DLD1 (cell line): ENCODE measurements at regions not wholly inside any gene's neighbourhood (a gene's known extent, or its start where the extent isn't known, plus 50 kb on each side); places are given as distances from the start of the nearest gene placed in this dataset.
"Not testable (repeated sequence)": the region's sequence is repeated elsewhere in the genome, so short reads cannot be mapped to it uniquely, and the experiment has no call there.

Experiments
- in situ Hi-C: cut with HindIII; loops from 2 replicates; pipeline ENCODE4 v1.10.0; 2017; ENCODE audit warnings: low sequenced_read_pairs

DNA sequence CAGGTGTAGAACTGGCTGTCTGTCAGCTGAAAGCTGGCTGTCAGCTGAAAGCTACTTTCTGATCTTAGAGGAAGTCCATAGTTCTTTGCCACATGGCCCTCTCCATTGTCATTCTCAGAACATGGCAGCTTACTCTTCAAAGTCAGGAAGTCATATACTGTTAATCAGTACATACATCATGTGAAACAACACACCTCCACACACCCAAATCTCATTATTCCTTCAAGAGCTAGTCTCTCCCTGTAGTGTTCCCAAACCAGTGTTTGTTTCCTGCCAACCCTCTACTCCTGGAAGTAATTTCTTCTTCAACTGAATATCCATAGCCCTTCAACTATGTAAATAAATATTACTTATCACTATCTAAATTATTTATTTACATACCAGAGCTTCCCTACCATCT lies 58.9 kb downstream of the OR5AK2 start:
- in situ Hi-C loops: no loop called here

DNA sequence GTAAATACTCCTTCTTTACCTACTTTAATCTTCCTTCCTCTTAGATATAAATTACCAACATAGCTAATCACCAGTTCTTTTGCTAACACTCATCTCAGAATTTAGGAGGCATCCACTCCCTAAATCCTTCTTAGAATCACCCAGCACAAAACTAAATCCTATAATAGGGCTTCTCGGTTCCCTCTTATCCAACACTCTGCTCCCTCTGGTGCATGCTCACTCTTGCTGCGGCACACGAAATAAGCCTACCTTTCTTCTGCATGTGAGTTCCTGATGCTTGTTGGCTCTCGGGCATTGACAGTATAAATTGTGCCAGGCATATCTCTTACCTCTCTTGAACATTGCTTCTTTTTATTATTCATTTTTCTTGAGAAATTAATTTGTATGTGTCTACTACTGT lies 61.0 kb downstream of the OR5AK2 start:
- in situ Hi-C loops: no loop called here

DNA sequence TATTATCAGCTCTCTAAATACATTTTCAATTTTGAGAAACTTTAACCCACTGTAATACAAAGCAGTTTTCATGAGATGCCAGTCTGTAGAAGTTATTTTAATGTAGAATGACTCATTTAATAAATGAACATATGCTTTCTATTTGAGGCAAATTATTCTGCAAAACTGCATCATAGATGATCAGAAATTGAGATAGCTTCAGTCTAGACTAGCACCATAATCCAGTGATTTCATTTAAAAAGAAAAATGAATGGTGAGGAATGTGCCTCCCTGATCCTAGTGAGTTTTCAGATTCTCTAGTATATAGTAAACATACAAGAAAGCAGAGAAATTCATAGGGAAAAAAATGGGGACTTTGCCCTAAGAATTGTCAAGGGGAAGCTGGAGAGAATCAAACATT lies 66.1 kb downstream of the OR5AK2 start:
- in situ Hi-C loops: no loop called here

DNA sequence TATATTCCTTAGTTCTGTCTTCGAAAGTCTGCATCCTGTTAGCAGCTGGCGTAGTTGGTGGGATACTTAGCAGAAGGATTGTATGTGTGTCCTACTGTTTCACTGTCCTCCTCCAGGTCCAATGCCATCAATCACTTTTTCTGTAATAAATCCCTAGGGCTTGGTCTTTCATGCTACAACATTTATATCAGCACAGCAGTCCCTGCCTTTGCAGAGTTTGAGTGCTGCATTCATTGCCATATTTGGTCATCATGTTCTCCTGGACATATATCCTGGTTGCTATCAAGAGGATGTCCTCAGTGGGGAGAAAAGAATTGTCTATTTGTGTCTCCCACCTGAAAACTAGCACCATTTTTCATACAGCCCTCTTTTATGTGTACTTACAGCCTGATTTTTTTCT lies 67.0 kb downstream of the OR5AK2 start:
- in situ Hi-C loops: no loop called here

DNA sequence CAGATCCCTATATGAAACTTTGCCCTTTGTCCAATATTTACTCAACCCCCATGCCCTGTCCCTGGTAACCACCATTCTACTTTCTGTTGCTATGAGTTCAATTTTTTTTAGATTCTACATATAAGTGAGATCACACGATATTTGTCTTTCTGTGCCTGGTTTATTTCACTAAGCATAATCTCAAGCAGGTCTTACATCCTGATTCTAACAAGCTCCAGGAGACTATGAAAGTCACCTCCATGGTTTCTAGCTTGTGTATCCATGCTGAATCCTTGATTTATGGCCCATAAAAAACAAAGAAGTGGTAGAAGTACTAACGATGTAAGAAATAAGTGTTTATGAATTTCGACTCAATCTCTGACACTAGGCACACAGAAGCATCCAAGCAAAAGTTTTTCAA lies 68.0 kb downstream of the OR5AK2 start:
- in situ Hi-C loops: no loop called here

DNA sequence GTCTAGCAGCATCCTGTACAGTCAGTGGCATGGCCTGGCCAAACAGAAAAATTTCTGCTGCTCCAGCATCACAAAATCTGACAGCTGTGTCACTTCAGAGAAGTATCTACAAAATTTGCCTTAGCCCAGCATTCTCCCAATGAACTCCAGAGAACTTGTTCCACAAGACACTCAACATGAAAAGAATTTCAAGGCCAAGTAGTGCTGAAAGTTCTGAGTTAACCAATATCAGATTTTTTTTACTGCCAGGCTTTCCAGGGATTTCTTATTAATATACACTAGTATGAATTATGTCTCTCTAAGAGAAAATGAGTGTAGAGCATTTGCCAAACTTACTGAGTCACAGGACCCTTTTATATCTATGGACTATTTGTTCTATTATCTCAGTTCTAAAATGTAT lies 68.8 kb downstream of the OR5AK2 start:
- in situ Hi-C loops: no loop called here

DNA sequence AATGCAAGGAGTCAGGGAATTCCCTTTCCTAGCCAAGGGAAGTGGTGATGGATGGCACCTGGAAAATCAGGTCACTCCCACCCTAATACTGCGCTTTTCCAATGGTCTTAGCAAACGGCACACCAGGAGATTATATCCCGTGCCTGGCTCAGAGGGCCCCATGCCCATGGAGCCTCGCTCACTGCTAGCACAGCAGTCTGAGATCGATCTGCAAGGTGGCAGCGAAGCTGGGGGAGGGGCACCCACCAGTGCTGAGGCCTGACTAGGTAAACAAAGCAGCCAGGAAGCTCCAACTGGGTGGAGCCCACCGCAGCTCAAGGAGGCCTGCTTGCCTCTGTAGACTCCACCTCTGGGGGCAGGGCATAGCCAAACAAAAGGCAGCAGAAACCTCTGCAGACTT lies 74.2 kb downstream of the OR5AK2 start:
- in situ Hi-C loops: not testable (repeated sequence)

DNA sequence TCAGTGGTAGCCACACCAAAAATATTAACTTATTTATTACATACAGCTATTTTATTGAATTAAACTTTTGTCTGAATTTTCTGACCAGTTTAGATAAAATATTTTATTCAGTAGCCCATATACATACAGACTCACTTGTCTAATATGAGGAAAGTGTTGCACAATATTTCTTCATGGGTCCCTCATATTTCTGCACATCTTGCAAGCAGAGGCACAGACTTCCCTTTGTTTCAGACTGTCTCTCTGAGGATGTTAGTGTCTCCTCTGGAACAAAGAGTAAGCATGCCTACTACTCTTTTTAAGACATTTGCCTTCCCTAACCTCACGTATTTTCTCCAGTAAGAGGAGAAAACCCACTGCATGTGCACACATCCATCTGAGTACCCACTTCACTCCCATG lies 81.2 kb downstream of the OR5AK2 start:
- in situ Hi-C loops: no loop called here

DNA sequence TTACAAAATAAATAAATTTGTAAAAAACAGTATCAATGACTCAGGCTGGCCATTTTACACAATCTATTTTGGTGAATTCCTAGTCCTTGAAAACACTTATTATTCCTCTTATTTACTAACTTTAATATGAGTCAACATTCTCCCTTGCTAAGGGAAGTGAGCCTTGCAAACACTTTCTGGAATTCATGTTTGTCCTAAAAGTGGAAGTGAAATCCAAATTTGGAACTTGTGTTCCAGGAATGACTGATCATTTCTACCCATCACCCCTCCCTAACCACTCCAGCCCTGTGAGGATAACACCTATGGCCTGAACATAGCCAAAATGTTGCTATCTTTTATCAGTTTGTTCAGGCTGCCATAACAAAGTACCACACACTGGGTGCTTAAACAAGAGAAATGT lies 83.1 kb downstream of the OR5AK2 start:
- in situ Hi-C loops: no loop called here

DNA sequence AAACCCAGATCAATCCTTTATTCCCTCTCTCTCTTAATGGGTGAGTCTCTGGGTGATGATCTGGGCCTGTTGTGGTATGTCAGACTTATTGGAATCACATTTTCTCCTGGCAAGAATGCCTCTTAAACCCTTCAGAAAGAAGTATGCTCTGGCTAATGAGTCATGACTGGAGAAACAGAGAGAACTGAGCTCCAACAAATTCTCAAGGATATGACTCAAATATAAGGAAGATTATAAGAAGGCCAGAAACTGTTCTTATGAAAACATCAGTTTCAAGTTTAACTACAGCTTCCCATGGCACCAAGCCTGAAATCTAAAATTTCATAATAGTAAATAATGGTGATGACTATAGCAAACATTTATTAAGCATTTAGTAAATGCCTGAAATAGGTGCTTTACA lies 83.9 kb downstream of the OR5AK2 start:
- in situ Hi-C loops: no loop called here

DNA sequence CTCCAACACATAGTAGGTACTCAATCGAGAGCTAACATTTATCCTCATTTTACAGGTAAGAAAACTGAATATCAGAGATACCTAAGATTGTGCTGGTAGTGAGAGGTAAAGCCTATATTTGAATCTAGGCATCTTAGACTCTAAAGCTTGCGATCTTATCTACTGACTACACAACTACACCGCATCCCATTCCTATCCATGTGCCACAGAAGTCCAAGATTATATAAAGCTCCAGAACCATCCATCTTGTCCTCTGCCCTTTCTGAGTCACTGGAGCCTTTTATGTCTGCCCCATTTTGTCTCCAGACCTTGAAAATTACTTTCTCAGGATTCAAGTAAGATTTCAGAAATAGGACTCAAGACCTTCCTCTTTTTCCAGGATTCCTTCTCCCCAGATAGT lies 84.4 kb downstream of the OR5AK2 start:
- in situ Hi-C loops: no loop called here

DNA sequence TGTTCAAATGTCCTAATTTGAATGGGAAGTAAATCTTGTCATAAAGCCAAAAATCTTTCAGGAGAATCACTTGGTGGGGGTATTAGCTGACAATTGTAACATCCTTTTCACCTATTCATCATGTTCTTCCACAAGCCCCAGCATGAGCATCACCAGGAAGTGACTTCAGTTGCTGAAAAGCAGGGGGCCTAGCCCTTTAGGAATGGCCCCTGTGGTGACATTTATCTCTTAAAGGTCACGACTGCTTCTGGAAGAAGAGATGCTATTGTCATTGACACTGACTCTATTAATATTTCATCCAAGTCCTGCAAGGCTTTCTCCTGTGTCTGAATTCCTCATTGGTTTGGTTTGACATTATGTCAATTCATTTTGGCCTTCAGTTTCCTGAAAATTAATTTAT lies 92.6 kb downstream of the OR5AK2 start:
- in situ Hi-C loops: no loop called here

DNA sequence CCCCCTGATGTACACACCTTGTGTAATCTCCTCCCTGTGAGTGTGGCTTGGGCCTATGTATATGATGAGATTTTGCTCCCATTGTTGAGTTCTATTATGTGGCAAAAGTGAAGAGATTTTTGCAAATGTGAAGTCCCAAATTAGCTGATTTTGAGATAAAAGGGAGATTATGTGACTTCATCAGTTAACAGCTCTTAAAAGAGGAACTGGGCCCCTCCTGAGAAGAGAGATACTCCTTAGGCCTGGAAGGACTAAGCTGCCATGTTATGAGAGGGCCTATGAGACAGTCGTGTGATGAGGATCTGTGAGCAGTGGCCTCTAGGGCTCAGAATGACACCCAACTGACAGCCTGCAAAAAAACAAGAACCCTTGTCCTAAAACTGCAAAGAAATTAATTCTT lies 93.4 kb downstream of the OR5AK2 start:
- in situ Hi-C loops: no loop called here

DNA sequence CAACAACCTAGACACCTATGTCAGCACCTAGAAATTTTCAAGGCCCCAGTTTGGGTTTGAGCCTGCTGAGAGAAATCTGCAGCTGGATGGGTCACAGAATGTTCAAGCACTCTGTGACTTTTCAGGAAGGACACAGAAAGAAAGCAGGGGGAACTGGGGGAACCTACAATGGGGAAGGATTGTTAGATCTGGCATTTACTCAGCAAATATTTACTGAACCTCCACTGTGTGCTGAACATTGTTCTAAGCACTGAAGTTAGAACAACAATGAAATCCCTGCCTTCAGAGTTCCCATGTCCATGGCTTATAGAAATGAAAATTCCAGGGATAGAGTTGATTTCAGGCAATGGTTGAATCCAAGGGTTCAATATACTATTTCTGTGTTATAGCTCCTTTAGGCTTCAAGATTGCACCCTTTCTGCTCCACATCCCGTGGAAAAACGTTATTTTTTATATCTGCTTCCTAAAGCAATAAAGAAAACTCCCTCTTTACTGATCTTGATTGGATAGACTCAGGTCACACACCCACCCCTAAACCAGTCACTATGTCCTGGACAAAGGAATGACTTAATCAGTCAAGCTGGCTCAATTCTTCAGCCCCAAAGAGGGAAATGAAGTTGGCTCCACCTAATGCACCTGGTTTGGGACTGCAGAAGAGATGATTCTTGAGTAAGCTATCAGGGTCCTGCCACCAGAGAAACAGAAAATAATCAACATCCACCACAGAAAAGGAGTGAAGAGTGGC lies 95.1 kb downstream of the OR5AK2 start:
- in situ Hi-C loops: no loop called here

DNA sequence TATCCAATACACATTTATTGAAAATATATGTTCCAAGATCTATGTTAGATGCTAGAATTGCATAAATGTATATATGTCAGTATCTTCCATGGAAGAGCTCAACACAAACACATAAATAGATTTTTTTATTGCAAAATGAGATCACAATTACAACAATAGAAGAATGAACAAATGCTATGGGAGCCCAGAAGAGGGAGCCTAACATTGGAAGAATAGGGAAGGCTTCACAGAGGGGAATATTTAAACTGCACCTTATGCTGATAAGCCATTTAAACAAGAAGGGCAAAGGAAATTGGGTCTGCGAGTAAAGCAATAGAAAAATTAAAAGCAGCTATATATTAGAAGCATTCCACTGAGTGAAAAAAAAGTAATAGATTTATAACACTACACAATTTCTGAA lies 96.1 kb upstream of the LRRC55 start:
- in situ Hi-C loops: no loop called here

DNA sequence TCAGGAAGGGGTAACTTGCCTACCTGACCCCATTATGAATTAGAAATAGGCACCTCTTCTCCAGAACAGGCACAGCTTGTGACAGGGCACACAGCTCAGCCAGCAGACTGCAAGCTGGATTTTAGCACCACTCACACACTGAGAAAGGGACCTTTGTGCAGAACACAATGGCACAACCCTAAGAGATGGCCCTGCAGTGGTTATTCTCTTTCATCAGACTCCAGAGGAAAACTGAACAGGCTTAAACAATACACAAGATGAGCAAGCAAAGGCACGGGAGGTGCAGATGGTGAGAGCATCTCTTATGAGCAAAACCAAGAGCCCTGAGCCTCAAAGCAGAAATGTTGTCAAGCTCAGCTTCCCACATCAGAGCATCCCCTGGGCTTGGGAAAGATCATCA lies 93.8 kb upstream of the LRRC55 start:
- in situ Hi-C loops: no loop called here

DNA sequence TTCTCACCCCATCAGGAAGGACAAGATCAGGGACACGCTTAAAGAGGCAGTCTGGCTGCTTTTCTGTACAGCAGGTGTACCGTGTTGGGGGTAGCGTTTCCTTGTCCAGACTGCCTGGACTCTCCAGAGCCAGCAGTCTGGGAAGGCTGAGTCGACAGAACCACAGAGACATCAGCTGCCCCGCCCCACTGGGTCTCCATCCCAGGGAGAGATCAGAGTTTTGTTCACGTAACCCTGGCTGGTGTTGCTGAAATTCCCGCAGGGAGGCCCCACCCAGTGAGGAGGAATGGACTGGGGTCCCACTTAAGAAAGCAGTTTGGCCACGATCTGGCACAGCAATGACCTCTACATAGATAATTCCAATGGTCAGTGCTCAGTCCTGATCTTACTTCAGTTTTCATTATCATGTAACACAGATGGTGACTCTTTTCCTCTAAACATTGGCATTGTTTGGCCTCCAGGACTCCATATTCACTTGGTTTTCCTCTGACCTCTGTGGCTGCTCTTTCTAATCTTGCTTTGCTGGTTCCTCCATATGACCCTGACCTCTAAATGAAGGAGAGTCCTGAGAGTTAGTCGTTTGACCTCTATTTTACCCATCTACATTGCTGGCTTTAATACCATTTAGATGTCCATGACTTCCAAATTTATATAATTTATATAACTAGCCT lies 89.6 kb upstream of the LRRC55 start:
- in situ Hi-C loops: loop anchor here (10.0 kb wide), 1 partner anchor 143 kb away; the partner anchor contains the start of gene APLNR

DNA sequence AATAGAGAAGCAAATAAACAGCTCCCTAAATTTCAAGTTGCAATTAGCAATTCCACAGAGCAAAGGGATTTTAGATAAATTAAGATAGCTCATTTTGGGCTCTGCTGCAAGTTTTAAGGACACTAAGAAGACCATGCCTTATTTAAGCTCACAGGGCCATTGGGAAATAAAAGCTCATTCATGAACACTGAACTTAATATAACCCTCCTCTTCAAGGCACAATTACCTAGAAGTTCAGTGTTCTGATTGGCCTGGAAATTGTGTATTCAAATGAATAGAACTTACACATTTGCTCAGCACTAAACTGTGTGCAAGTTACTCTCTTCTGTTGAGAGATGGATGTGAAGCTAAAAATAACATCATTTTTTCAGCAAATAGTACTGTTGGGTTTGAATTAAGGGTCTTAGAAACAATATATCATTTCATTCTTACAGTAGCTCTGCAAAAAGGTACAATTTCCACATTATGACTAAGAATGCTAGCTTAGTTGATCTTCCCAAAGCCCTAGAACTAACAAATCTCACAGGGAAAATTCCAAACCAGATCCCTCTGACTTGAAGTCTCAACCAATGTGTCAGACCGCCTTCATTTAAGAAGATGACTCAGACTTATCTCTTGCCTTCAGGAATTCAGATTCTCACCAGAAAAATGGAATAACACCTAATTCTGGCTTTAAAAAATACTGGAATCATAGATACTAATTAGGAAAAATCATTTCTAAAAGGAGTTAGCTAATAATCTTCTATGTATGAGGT lies 87.4 kb upstream of the LRRC55 start:
- in situ Hi-C loops: loop anchor here (10.0 kb wide), 1 partner anchor 140 kb away; the partner anchor contains the start of gene APLNR

DNA sequence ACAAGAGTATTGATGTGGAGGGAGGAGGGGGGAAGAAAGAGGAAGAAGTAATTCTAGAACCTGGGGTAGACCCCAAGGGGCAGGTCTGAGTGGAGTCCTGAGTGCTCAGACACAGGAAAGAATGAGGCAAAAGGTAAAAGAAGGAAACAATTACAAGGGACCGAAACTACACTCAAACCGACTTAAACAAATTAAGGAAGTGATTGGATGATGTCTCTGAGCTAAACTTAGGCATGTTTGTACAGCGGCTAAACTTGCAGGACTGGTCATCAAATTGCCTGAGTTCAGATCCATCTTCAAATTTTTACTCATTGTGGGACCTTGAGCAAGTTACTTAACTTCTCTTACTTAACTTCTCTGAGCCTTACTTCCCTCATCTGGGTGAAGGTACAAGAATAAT lies 86.3 kb upstream of the LRRC55 start:
- in situ Hi-C loops: loop anchor here (10.0 kb wide), 1 partner anchor 139 kb away; the partner anchor contains the start of gene APLNR

DNA sequence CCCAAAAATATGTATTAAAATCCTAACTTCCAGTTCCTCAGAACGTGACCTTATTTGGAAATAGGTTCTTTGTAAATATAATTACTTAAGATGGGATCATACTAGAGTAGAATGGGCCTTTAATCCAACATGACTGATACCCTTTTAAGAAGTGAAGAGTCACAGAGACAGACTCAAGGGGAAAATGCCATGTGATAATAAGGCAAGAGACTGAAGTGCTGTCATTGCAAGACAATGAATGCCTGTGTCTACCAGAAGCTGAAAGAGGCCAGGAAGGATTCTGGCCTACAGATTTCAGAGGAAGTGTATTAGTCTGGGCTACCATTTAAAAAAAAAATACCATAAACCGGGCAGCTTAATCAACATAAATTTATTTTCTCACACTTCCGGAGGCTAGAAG lies 85.9 kb upstream of the LRRC55 start:
- in situ Hi-C loops: loop anchor here (10.0 kb wide), 1 partner anchor 139 kb away; the partner anchor contains the start of gene APLNR

DNA sequence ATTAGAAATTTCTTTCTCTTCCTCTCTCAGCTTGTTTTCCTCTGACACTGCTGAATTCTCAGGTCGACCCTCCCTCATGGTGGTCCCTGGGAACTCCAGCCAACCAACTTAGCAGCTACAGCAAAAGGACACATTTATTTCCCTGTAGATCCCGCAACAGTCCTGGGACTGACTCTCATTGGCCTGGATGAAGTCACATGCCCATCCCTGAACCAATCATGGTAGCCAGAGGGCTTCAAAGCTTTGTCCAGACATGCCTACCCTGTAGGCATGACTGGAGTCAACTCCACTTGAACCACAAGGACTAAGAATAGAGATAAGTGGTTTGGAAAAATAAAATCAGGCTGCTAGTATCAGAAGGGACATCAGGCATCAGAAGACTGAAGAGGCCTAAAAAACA lies 84.6 kb upstream of the LRRC55 start:
- in situ Hi-C loops: loop anchor here (10.0 kb wide), 1 partner anchor 138 kb away; the partner anchor contains the start of gene APLNR

DNA sequence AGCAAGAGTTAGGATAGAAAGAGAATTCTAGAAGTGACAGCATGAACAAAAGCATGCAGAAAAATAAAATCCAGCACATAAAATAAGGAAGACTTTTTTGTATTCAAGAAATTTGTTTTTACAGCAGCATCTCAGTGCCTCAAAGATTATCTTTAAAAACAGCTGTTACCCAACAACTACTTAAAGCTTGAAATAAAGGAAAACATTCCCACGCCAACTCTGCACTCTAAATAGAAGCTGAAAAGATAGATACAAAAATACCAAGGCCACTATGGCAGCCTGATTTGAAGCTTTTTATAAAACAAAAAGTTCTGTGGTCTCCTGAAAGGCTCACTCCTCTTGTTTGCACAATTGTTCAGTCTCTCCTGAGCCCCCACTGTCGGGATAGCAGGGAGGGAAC lies 83.6 kb upstream of the LRRC55 start:
- in situ Hi-C loops: loop anchor here (10.0 kb wide), 1 partner anchor 137 kb away; the partner anchor contains the start of gene APLNR
